Activated naive CD8-positive, alpha-beta T cell treated with anti-CD3 and anti-CD28 coated beads for 36 hours (primary cell): ENCODE measurements at regions not wholly inside any gene's neighbourhood (a gene's known extent, or its start where the extent isn't known, plus 50 kb on each side); places are given as distances from the start of the nearest gene placed in this dataset.

Experiments used
- DNase-seq: peaks from one replicate; pipeline ENCODE4 v3.0.0; 2021
- H3K27ac Mint-ChIP-seq: one replicate; pipeline ENCODE4 v1.8.0; 2022; ENCODE audit warnings: mild to moderate bottlenecking, moderate library complexity, mixed read lengths
- H3K27me3 Mint-ChIP-seq: one replicate; pipeline ENCODE4 v1.8.0; 2022; ENCODE audit warnings: mild to moderate bottlenecking, mixed read lengths
- H3K36me3 Mint-ChIP-seq: one replicate; pipeline ENCODE4 v1.8.0; 2021; ENCODE audit warnings: mild to moderate bottlenecking, mixed read lengths
- H3K4me1 Mint-ChIP-seq: one replicate; pipeline ENCODE4 v1.8.0; 2021; ENCODE audit warnings: mixed read lengths
- H3K4me3 Mint-ChIP-seq: one replicate; pipeline ENCODE4 v1.8.0; 2022; ENCODE audit warnings: mild to moderate bottlenecking, moderate library complexity, mixed read lengths
- H3K9me3 Mint-ChIP-seq: one replicate; pipeline ENCODE4 v1.8.0; 2022; ENCODE audit warnings: mixed read lengths

DNA sequence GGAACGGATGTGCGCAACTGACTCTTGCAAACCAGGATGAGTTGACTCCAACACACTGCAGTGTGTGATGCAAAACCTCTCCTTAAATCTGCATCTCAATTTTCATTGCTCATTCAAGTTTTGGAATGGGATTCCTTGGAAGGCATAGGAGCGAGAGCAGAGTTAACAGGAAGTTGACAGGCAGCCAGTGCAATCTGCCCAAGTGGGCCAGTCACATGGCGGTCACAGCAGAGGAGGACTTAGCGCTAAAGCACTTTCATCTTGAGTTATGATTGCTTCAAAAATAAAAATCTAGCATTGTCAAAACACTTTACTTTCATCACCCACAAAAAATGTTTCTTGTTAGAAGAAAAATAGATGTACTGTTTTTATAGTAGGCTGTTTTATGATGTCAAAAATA is 439.0 kb downstream of the FBXO15 start:
- no peaks in the 10 kb centered on the region for H3K27me3 Mint-ChIP-seq
- no peaks in the 10 kb centered on the region for H3K9me3 Mint-ChIP-seq
- no peak for DNase-seq
- H3K4me1 Mint-ChIP-seq = no peaks in the 10 kb centered on the region
- H3K27ac Mint-ChIP-seq = no peak overlapping the region
- no peak overlapping the region for H3K4me3 Mint-ChIP-seq
- no peaks in the 10 kb centered on the region for H3K36me3 Mint-ChIP-seq

GRCh38 chr18:73707035-73707434 is 440.6 kb downstream of the FBXO15 start:
- H3K36me3 Mint-ChIP-seq = no peaks in the 10 kb centered on the region
- H3K27ac Mint-ChIP-seq = no peak overlapping the region
- H3K4me3 Mint-ChIP-seq = no peak overlapping the region
- H3K27me3 Mint-ChIP-seq = no peaks in the 10 kb centered on the region
- no peak for DNase-seq
- H3K4me1 Mint-ChIP-seq = no peaks in the 10 kb centered on the region
- no peaks in the 10 kb centered on the region for H3K9me3 Mint-ChIP-seq

GRCh38 chr18:73697353-73697752 is 450.3 kb downstream of the FBXO15 start:
- DNase-seq = no peak
- no peak overlapping the region for H3K4me3 Mint-ChIP-seq
- no peaks in the 10 kb centered on the region for H3K27me3 Mint-ChIP-seq
- H3K4me1 Mint-ChIP-seq = no peaks in the 10 kb centered on the region
- no peak overlapping the region for H3K27ac Mint-ChIP-seq
- H3K36me3 Mint-ChIP-seq = no peaks in the 10 kb centered on the region
- no peaks in the 10 kb centered on the region for H3K9me3 Mint-ChIP-seq

- no peaks in the 10 kb centered on the region for H3K9me3 Mint-ChIP-seq
- H3K36me3 Mint-ChIP-seq = no peaks in the 10 kb centered on the region
- no peak overlapping the region for H3K27ac Mint-ChIP-seq
Measured at GRCh38 chr18:73696698-73697097, 450.9 kb downstream of the FBXO15 start.

GRCh38 chr18:73696171-73696570 is 451.5 kb downstream of the FBXO15 start:
- no peaks in the 10 kb centered on the region for H3K27me3 Mint-ChIP-seq
- H3K4me1 Mint-ChIP-seq = no peaks in the 10 kb centered on the region
- no peak overlapping the region for H3K27ac Mint-ChIP-seq
- no peak for DNase-seq
- no peak overlapping the region for H3K4me3 Mint-ChIP-seq
- no peaks in the 10 kb centered on the region for H3K36me3 Mint-ChIP-seq
- no peaks in the 10 kb centered on the region for H3K9me3 Mint-ChIP-seq

More at GRCh38 chr18:73696698-73697097, 450.9 kb downstream of the FBXO15 start:
- H3K27me3 Mint-ChIP-seq = no peaks in the 10 kb centered on the region
- no peak for DNase-seq
- no peak overlapping the region for H3K4me3 Mint-ChIP-seq
- H3K4me1 Mint-ChIP-seq = no peaks in the 10 kb centered on the region

- Mint-ChIP-seq H3K36me3 (no peaks in the 10 kb centered on the region), H3K4me3 (no peak overlapping the region), H3K27me3 (no peaks in the 10 kb centered on the region), H3K27ac (no peak overlapping the region), H3K9me3 (no peaks in the 10 kb centered on the region), H3K4me1 (no peaks in the 10 kb centered on the region)
- no peak for DNase-seq
Measured at GRCh38 chr18:73693091-73693490, 454.5 kb downstream of the FBXO15 start.

GRCh38 chr18:73691624-73692023 is 456.0 kb downstream of the FBXO15 start:
- Mint-ChIP-seq H3K9me3 (no peaks in the 10 kb centered on the region), H3K36me3 (no peaks in the 10 kb centered on the region), H3K27me3 (no peaks in the 10 kb centered on the region), H3K27ac (no peak overlapping the region), H3K4me1 (no peaks in the 10 kb centered on the region), H3K4me3 (no peak overlapping the region)
- no peak for DNase-seq

GRCh38 chr18:73691118-73691517 is 456.5 kb downstream of the FBXO15 start:
- Mint-ChIP-seq H3K9me3 (no peaks in the 10 kb centered on the region), H3K4me1 (no peaks in the 10 kb centered on the region), H3K27ac (no peak overlapping the region), H3K36me3 (no peaks in the 10 kb centered on the region), H3K27me3 (no peaks in the 10 kb centered on the region), H3K4me3 (no peak overlapping the region)
- DNase-seq = no peak

DNA sequence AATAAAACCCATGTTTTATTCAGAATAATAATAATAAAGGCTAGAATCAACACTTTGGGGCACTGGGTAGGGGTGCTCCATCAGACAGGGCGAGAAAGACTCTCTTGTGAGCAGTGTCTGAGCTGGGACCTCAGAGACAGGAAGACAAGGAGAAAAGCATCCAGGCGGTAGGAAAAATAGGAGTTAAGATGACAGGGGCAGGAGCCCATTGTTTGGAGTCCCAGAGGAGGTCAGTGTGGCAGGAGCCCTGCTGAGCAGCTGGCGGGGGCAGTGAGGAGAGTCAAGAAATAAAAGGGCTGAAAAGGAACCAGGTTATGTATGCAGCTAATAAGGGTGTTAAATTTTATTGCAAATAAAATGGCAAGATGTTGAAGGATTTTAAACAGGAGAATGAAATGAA is 457.4 kb downstream of the FBXO15 start:
- H3K36me3 Mint-ChIP-seq = no peaks in the 10 kb centered on the region
- H3K4me3 Mint-ChIP-seq = no peak overlapping the region
- no peak for DNase-seq
- no peaks in the 10 kb centered on the region for H3K27me3 Mint-ChIP-seq
- H3K9me3 Mint-ChIP-seq = no peaks in the 10 kb centered on the region
- H3K27ac Mint-ChIP-seq = no peak overlapping the region
- no peaks in the 10 kb centered on the region for H3K4me1 Mint-ChIP-seq

DNA sequence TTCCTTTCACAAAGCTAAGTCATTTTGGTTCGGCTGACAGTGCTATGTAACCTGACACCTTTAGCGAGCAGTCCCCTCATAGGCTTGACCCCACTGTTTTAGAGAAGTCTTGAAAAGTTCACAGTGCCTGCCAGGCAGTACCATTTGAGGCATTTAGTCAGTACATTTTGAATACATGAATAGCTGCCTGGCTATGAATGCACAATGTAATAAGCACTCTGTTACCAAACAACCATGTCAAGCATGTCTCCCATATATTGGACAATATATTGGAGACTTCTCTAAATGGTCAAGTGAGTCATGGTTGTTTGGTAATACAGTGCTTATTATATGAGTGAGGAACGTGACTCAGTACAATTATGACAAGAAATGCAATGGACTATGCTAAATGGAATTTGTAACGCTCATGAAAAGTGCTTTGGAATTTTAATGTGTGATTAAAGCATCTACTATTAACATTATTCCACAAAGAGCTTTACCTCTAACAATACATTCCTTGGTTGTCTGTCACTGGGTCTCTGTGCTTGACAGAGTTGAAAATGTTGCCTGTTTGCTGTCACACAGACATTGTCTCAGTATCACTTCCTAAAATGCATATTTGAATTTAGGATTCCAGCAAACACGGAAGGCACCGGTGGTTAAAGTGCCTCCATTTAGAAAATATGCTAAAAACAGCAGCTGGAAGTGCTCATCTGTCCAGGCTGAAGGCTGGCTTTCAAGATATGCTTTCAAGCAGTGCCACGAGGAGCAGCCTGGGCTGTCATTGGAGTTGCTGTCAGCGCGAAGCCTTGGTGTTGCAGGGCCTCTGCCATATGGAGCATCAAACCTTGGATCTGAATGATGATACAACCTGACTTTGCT is 458.6 kb downstream of the FBXO15 start:
- Mint-ChIP-seq H3K9me3 (no peaks in the 10 kb centered on the region), H3K4me1 (peaks cover 3% of the 10 kb centered on the region), H3K36me3 (no peaks in the 10 kb centered on the region), H3K27me3 (no peaks in the 10 kb centered on the region), H3K27ac (no peak overlapping the region), H3K4me3 (no peak overlapping the region)
- DNase-seq = no peak

DNA sequence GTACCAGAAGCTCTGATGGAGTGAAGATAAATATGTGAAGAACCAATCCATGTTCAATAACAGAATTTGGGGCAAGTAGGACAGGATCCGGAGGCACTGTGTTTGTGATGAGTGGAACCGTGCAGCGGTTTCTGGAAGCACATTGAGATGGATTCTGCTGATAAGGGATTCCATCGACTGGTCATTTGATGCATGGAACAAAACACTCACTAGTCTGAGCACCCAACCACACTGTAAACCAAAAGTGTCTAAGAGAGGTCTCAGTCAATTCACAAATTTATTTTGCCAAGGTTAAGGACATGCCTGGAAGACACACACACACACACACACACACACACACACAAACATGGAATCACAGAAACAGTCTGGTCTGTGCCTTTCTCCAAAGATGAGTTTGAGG is 459.5 kb downstream of the FBXO15 start:
- no peak overlapping the region for H3K4me3 Mint-ChIP-seq
- no peaks in the 10 kb centered on the region for H3K36me3 Mint-ChIP-seq
- no peak overlapping the region for H3K27ac Mint-ChIP-seq
- H3K27me3 Mint-ChIP-seq = no peaks in the 10 kb centered on the region
- peaks cover 3% of the 10 kb centered on the region for H3K4me1 Mint-ChIP-seq
- no peaks in the 10 kb centered on the region for H3K9me3 Mint-ChIP-seq
- no peak for DNase-seq

DNA sequence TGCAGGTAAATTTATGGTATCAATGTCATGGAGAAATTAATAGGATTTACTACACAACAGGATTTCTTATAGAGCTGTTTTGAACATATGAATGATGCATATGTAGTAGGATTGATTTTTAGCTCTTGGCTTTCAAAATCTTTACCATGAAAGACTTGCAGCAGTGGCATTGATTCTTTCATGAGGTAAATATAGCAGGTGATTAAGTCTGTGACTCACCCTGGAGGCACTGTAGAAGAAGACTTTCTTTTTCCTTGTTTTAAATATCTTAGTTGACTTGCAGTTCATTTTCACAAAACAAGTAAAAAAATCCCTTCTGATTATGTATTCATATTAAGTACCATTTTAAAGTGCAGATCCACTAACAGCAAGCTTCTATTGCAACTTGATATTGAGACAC is 463.0 kb downstream of the FBXO15 start:
- no peak for DNase-seq
- no peak overlapping the region for H3K4me3 Mint-ChIP-seq
- no peaks in the 10 kb centered on the region for H3K27me3 Mint-ChIP-seq
- H3K4me1 Mint-ChIP-seq = peaks cover 8% of the 10 kb centered on the region
- no peaks in the 10 kb centered on the region for H3K9me3 Mint-ChIP-seq
- no peak overlapping the region for H3K27ac Mint-ChIP-seq
- H3K36me3 Mint-ChIP-seq = no peaks in the 10 kb centered on the region

DNA sequence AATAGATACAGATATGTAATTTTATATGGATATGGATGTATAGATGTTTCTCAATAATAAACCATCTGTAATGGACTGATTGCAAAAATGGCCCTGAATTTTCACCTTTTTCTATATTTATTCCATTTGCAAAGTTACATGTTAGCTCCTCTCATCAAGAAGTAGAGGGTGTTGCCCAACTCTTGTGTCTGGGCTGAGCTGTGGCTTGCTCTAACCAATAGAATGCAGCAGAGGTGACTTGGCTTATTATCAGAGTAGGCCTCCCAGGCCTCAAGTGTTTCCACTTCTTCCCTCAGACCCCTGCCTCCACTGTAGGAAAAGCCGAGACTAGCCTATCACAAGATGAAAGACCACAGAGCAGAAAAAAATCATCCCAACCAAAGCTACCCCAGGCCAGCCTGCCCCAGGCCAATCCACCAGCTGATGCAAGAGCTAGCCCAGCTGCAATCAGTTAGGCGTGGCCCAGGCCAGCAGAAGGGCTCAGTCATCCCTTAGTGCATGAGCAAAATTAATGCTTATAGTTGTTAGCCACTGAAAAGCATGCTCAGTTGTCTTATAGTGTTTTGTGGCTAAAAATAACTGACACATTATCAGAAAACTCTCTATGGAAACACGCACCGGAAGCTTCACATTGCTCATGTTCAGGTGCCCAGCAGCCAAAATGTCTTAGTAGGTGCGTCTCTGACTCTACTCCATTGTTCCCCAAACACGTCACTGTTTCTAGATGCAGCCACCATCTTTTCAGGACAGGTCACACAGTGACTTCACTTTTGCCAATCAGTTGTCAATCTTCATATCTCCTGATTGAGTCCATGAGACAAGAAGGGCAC is 464.0 kb downstream of the FBXO15 start:
- Mint-ChIP-seq H3K9me3 (no peaks in the 10 kb centered on the region), H3K36me3 (no peaks in the 10 kb centered on the region), H3K27ac (no peak overlapping the region), H3K4me1 (peaks cover 8% of the 10 kb centered on the region), H3K4me3 (no peak overlapping the region), H3K27me3 (no peaks in the 10 kb centered on the region)
- DNase-seq = no peak

- Mint-ChIP-seq H3K27me3 (no peaks in the 10 kb centered on the region), H3K4me1 (peaks cover 8% of the 10 kb centered on the region), H3K27ac (no peak overlapping the region), H3K4me3 (no peak overlapping the region), H3K9me3 (no peaks in the 10 kb centered on the region), H3K36me3 (no peaks in the 10 kb centered on the region)
- DNase-seq = no peak
Measured at GRCh38 chr18:73681912-73682311, 465.7 kb downstream of the FBXO15 start.

- no peak for DNase-seq
- H3K4me1 Mint-ChIP-seq = peaks cover 8% of the 10 kb centered on the region
- no peak overlapping the region for H3K4me3 Mint-ChIP-seq
- no peaks in the 10 kb centered on the region for H3K27me3 Mint-ChIP-seq
- H3K9me3 Mint-ChIP-seq = no peaks in the 10 kb centered on the region
- H3K27ac Mint-ChIP-seq = no peak overlapping the region
- no peaks in the 10 kb centered on the region for H3K36me3 Mint-ChIP-seq
Measured at GRCh38 chr18:73681398-73681797, 466.2 kb downstream of the FBXO15 start.
